ENCODE measurements at regions not wholly inside any gene's neighbourhood (a gene's known extent, or its start where the extent isn't known, plus 50 kb on each side); places are given as distances from the start of the nearest gene placed in this dataset.

DNA sequence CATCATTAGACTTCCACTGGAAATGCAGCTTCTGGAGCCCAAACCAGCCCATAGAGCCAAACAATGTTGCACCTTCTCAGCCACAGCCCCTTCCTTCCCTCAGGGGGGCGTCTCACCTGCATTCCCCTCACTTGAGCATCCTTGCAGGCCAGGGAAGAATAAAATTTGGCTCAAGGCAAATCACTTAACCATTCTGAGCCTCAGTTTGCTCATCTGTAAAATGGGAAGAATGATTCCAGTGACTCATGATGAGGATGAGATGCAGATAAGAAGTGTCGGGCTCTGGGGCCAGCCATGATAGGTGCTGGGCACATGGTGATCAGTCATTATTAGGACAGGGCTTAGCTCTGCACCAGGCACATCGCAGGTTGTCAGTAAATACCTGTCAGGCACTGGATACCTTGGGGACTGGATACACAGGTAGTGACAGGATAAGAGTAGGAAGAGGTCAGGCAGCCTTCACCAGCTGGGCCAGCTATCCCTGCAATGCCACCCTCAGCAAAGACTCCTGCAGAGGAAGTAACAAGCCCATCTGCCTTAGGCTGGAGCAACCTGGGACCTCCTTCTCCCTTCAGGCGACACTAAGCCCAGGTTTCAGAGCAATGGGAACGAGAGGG, 208.0 kb upstream of the TNRC6C start:
- TF ChIP-seq, protein P1, sequence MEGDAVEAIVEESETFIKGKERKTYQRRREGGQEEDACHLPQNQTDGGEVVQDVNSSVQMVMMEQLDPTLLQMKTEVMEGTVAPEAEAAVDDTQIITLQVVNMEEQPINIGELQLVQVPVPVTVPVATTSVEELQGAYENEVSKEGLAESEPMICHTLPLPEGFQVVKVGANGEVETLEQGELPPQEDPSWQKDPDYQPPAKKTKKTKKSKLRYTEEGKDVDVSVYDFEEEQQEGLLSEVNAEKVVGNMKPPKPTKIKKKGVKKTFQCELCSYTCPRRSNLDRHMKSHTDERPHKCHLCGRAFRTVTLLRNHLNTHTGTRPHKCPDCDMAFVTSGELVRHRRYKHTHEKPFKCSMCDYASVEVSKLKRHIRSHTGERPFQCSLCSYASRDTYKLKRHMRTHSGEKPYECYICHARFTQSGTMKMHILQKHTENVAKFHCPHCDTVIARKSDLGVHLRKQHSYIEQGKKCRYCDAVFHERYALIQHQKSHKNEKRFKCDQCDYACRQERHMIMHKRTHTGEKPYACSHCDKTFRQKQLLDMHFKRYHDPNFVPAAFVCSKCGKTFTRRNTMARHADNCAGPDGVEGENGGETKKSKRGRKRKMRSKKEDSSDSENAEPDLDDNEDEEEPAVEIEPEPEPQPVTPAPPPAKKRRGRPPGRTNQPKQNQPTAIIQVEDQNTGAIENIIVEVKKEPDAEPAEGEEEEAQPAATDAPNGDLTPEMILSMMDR (IDR thresholded peaks at IDR 0.05 in 2 of 3, conservative IDR thresholded peaks at IDR 0.05 in 1 of 3; ENCODE audit: insufficient read depth in 2 of 3, low read depth in 1 of 3, low read length in 3 of 3): no peak
- TF ChIP-seq ZNF121 (CRISPR knock-in tag; conservative IDR thresholded peaks at IDR 0.05) (no peak), SMAD4 (CRISPR knock-in tag; conservative IDR thresholded peaks at IDR 0.05) (no peak), HEY1 (CRISPR knock-in tag; IDR thresholded peaks at IDR 0.05; ENCODE audit: borderline replicate concordance) (no peak), POLR2AphosphoS5 (IDR thresholded peaks at IDR 0.05; ENCODE audit: control insufficient read depth, insufficient read depth, low read depth, low read length) (no peak), TAF1 (IDR thresholded peaks at IDR 0.05; ENCODE audit: control insufficient read depth, extremely low read depth, insufficient read depth, low read length, severe bottlenecking) (no peak), CREBBP (IDR thresholded peaks at IDR 0.05; ENCODE audit: low read depth, low read length) (no peak), PTRF (tag; IDR thresholded peaks at IDR 0.05) (no peak), EZH2 (IDR thresholded peaks at IDR 0.05; ENCODE audit: borderline replicate concordance, low read depth, low read length) (no peak), EP300 (IDR thresholded peaks at IDR 0.05; ENCODE audit: low read length) (no peak), SIRT6 (IDR thresholded peaks at IDR 0.05; ENCODE audit: low read depth, low read length) (no peak)
- TF ChIP-seq, protein P2, sequence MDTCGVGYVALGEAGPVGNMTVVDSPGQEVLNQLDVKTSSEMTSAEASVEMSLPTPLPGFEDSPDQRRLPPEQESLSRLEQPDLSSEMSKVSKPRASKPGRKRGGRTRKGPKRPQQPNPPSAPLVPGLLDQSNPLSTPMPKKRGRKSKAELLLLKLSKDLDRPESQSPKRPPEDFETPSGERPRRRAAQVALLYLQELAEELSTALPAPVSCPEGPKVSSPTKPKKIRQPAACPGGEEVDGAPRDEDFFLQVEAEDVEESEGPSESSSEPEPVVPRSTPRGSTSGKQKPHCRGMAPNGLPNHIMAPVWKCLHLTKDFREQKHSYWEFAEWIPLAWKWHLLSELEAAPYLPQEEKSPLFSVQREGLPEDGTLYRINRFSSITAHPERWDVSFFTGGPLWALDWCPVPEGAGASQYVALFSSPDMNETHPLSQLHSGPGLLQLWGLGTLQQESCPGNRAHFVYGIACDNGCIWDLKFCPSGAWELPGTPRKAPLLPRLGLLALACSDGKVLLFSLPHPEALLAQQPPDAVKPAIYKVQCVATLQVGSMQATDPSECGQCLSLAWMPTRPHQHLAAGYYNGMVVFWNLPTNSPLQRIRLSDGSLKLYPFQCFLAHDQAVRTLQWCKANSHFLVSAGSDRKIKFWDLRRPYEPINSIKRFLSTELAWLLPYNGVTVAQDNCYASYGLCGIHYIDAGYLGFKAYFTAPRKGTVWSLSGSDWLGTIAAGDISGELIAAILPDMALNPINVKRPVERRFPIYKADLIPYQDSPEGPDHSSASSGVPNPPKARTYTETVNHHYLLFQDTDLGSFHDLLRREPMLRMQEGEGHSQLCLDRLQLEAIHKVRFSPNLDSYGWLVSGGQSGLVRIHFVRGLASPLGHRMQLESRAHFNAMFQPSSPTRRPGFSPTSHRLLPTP (IDR thresholded peaks at IDR 0.05; ENCODE audit: borderline replicate concordance, extremely low read depth, insufficient read length): no peak
